KG1 (cell line): ENCODE measurements at regions not wholly inside any gene's neighbourhood (a gene's known extent, or its start where the extent isn't known, plus 50 kb on each side); places are given as distances from the start of the nearest gene placed in this dataset.

Source experiments
- DNase-seq: peaks from one replicate; lab custom pipeline; 2025; lab: John Stamatoyannopoulos, UW

GRCh38 chr5:143663872-143664271, 148.1 kb upstream of the HMHB1 start:
- DNase-seq, result no peak

GRCh38 chr5:143662020-143662419, 149.9 kb upstream of the HMHB1 start:
- DNase-seq, result no peak

- DNase-seq, result no peak
These were observed 151.3 kb upstream of the HMHB1 start for GRCh38 chr5:143660625-143661024.

- no peak for DNase-seq
These were observed 152.2 kb upstream of the HMHB1 start for GRCh38 chr5:143659599-143660238.

GRCh38 chr5:143658956-143659355, 153.0 kb upstream of the HMHB1 start:
- DNase-seq, result no peak

GRCh38 chr5:143657647-143658285, 154.2 kb upstream of the HMHB1 start:
- DNase-seq, result no peak

GRCh38 chr5:143653766-143654282, 158.1 kb upstream of the HMHB1 start:
- no peak for DNase-seq

GRCh38 chr5:143653256-143653655, 158.7 kb upstream of the HMHB1 start:
- DNase-seq, result no peak

GRCh38 chr5:143652108-143652700, 159.8 kb upstream of the HMHB1 start:
- no peak for DNase-seq

- DNase-seq, result no peak
These were observed 161.9 kb upstream of the HMHB1 start for GRCh38 chr5:143649937-143650621.

GRCh38 chr5:143648696-143649095, 163.3 kb upstream of the HMHB1 start:
- DNase-seq, result no peak

- DNase-seq, result no peak
These were observed 165.0 kb upstream of the HMHB1 start for GRCh38 chr5:143646961-143647360.

GRCh38 chr5:143645356-143645755, 166.6 kb upstream of the HMHB1 start:
- no peak for DNase-seq

- DNase-seq, result no peak
These were observed 167.2 kb upstream of the HMHB1 start for GRCh38 chr5:143644727-143645126.

GRCh38 chr5:143642791-143643190, 169.2 kb upstream of the HMHB1 start:
- DNase-seq, result no peak

GRCh38 chr5:143641549-143642355, 170.2 kb upstream of the HMHB1 start:
- DNase-seq, result no peak

GRCh38 chr5:143638654-143639053, 173.3 kb upstream of the HMHB1 start:
- no peak for DNase-seq

GRCh38 chr5:143636931-143637528, 174.9 kb upstream of the HMHB1 start:
- DNase-seq, result no peak

- DNase-seq, result no peak
These were observed 176.1 kb upstream of the HMHB1 start for GRCh38 chr5:143635888-143636287.

- DNase-seq, result no peak
These were observed 176.7 kb upstream of the HMHB1 start for GRCh38 chr5:143635146-143635752.

- DNase-seq, result no peak
These were observed 177.3 kb upstream of the HMHB1 start for GRCh38 chr5:143634689-143635088.
